ENCODE measurements at regions not wholly inside any gene's neighbourhood (a gene's known extent, or its start where the extent isn't known, plus 50 kb on each side); places are given as distances from the start of the nearest gene placed in this dataset.

- H3K4me1 Mint-ChIP-seq: no peaks in the 10 kb centered on the region
- H3K27ac Mint-ChIP-seq: no peak overlapping the region
- H3K27me3 Mint-ChIP-seq: no peaks in the 10 kb centered on the region
- H3K36me3 Mint-ChIP-seq (ENCODE audit: low read depth): no peaks in the 10 kb centered on the region
- intact Hi-C loops (cut with micrococcal nuclease): no loop called here
- ChIA-PET POLR2A (no interaction called here), CTCF (no interaction called here)
- no peak for DNase-seq
- no peak overlapping the region for H3K4me3 Mint-ChIP-seq
- peaks cover 5% of the 10 kb centered on the region for H3K9me3 Mint-ChIP-seq
- no peak for TF ChIP-seq CTCF (IDR thresholded peaks at IDR 0.05)
- no peak for ATAC-seq (ENCODE audit: low read depth)
These were observed 206.5 kb upstream of the BTBD3 start for GRCh38 chr20:11711214-11711613.

- ATAC-seq (ENCODE audit: low read depth): no peak
- ChIA-PET POLR2A (no interaction called here), CTCF (no interaction called here)
- Mint-ChIP-seq H3K9me3 (peaks cover 5% of the 10 kb centered on the region), H3K4me3 (no peak overlapping the region), H3K27me3 (no peaks in the 10 kb centered on the region), H3K36me3 (ENCODE audit: low read depth) (no peaks in the 10 kb centered on the region), H3K4me1 (no peaks in the 10 kb centered on the region), H3K27ac (no peak overlapping the region)
- no peak for DNase-seq
- intact Hi-C loops (cut with micrococcal nuclease): no loop called here
- TF ChIP-seq CTCF (IDR thresholded peaks at IDR 0.05): no peak
These were observed 205.0 kb upstream of the BTBD3 start for GRCh38 chr20:11712639-11713160.

GRCh38 chr20:11714886-11715285 is 202.8 kb upstream of the BTBD3 start:
- intact Hi-C loops (cut with micrococcal nuclease): no loop called here
- H3K4me3 Mint-ChIP-seq: no peak overlapping the region
- no peak for TF ChIP-seq CTCF (IDR thresholded peaks at IDR 0.05)
- POLR2A ChIA-PET: no interaction called here
- H3K4me1 Mint-ChIP-seq: no peaks in the 10 kb centered on the region
- H3K27me3 Mint-ChIP-seq: no peaks in the 10 kb centered on the region
- H3K9me3 Mint-ChIP-seq: peaks cover 5% of the 10 kb centered on the region
- no peaks in the 10 kb centered on the region for H3K36me3 Mint-ChIP-seq (ENCODE audit: low read depth)
- no peak for DNase-seq
- CTCF ChIA-PET: no interaction called here
- no peak overlapping the region for H3K27ac Mint-ChIP-seq
- ATAC-seq (ENCODE audit: low read depth): no peak

GRCh38 chr20:11716239-11716944 is 201.3 kb upstream of the BTBD3 start:
- ATAC-seq (ENCODE audit: low read depth): no peak
- Mint-ChIP-seq H3K27ac (no peak overlapping the region), H3K27me3 (no peaks in the 10 kb centered on the region), H3K4me1 (no peaks in the 10 kb centered on the region), H3K4me3 (no peak overlapping the region), H3K36me3 (ENCODE audit: low read depth) (no peaks in the 10 kb centered on the region), H3K9me3 (peaks cover 5% of the 10 kb centered on the region)
- DNase-seq: no peak
- ChIA-PET CTCF (no interaction called here), POLR2A (no interaction called here)
- TF ChIP-seq CTCF (IDR thresholded peaks at IDR 0.05): no peak
- intact Hi-C loops (cut with micrococcal nuclease): no loop called here

GRCh38 chr20:11716945-11717248 is 200.8 kb upstream of the BTBD3 start:
- no peaks in the 10 kb centered on the region for H3K4me1 Mint-ChIP-seq

More at GRCh38 chr20:11716945-11717248, 200.8 kb upstream of the BTBD3 start:
- Mint-ChIP-seq H3K27me3 (no peaks in the 10 kb centered on the region), H3K27ac (no peak overlapping the region), H3K9me3 (peaks cover 5% of the 10 kb centered on the region), H3K36me3 (ENCODE audit: low read depth) (no peaks in the 10 kb centered on the region), H3K4me3 (no peak overlapping the region)
- intact Hi-C loops (cut with micrococcal nuclease): no loop called here
- no peak for ATAC-seq (ENCODE audit: low read depth)
- DNase-seq: no peak
- TF ChIP-seq CTCF (IDR thresholded peaks at IDR 0.05): no peak
- ChIA-PET CTCF (no interaction called here), POLR2A (no interaction called here)

Measured in activated B cell treated with CpG ODN at 0.5 μM for 24 hours (primary cell).